Effector memory CD4-positive, alpha-beta T cell (primary cell): ENCODE measurements at regions not wholly inside any gene's neighbourhood (a gene's known extent, or its start where the extent isn't known, plus 50 kb on each side); places are given as distances from the start of the nearest gene placed in this dataset.
"Not testable (repeated sequence)": the region's sequence is repeated elsewhere in the genome, so short reads cannot be mapped to it uniquely, and the experiment has no call there.

Source experiments
- DNase-seq, 3 donors: peaks; one replicate each; pipeline ENCODE4 v3.0.0-alpha.2; 2020
- H3K27ac ChIP-seq: 2 replicates; pipeline ENCODE4 v1.7.0; 2013; ENCODE audit warnings: mild to moderate bottlenecking, low read length, moderate library complexity; ENCODE audit not compliant: insufficient read depth, poor library complexity, severe bottlenecking
- H3K27me3 ChIP-seq: replicated peaks from 2 replicates; pipeline ENCODE4 v1.7.0; 2013; ENCODE audit warnings: mild to moderate bottlenecking, low read length; ENCODE audit not compliant: insufficient read depth, control insufficient read depth, poor library complexity, severe bottlenecking
- H3K36me3 ChIP-seq: 2 replicates; pipeline ENCODE4 v1.7.0; 2013; ENCODE audit warnings: mild to moderate bottlenecking, low read length, moderate library complexity; ENCODE audit not compliant: control insufficient read depth, insufficient read depth
- H3K4me1 ChIP-seq: 2 replicates; pipeline ENCODE4 v1.7.0; 2013; ENCODE audit warnings: low read length, mild to moderate bottlenecking; ENCODE audit not compliant: control insufficient read depth, insufficient read depth, poor library complexity, severe bottlenecking
- H3K4me3 ChIP-seq: 2 replicates; pipeline ENCODE4 v1.7.0; 2013; ENCODE audit warnings: low read length, low read depth, mild to moderate bottlenecking; ENCODE audit not compliant: insufficient read depth, poor library complexity, severe bottlenecking
- H3K9me3 ChIP-seq: 2 replicates; pipeline ENCODE4 v1.7.0; 2013; ENCODE audit warnings: mild to moderate bottlenecking, low read length, moderate library complexity; ENCODE audit not compliant: control insufficient read depth

DNA sequence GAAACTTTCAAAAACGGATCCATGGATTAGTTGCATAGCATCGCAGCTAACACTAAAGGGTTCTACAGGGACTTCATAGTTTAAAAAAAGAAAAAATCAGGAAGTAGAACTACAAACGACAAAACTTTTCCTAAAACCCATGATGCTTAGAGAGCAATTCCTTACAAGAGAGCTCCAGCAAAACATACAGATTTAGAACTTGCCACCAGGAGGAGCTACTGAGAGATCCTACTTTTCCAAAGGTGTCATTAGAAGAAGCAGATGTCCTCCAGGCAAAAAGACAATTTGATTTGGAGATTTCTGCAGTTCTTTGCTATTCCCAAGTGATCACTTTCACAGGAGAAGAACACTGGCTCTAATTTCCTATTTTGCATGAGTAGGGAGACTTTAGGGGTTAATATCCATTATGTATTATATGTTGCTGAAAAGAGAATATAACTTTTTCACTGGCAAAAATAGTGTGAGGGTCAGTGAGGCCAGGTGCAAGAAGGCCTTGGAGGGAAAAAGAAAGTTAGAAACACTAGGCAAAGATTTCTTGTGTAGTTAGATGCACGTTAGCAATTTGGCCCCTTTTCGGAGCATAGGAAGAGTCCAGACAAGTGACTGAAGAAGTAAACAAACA lies 436.2 kb downstream of the SUCLG1 start:
- DNase-seq, result no peak
- no peaks in the 10 kb centered on the region for H3K27me3 ChIP-seq
- no peaks in the 10 kb centered on the region for H3K36me3 ChIP-seq
- H3K4me3 ChIP-seq, result no peak overlapping the region
- H3K9me3 ChIP-seq, result no peaks in the 10 kb centered on the region
- H3K27ac ChIP-seq, result no peak overlapping the region
- H3K4me1 ChIP-seq, result no peaks in the 10 kb centered on the region

DNA sequence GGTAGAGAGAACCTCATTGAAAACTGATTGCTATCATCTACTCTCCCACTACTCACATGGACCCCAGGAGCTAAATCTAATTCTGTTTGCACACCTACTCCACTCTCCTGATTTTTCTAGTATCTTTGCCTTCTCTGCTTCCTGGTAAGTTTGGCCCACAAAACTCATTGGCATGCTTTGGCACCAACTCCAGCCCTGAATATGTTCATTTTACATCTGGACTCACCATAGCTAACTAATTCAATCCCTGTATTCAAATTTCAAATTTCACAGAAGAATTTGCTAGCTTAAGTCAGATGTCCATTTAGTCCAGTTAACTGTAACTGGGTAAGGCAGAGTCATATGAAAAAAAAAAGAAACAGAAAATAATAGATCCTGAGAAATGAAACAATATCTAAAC lies 442.1 kb downstream of the SUCLG1 start:
- no peak for DNase-seq
- H3K4me3 ChIP-seq, result no peak overlapping the region
- no peaks in the 10 kb centered on the region for H3K36me3 ChIP-seq
- no peaks in the 10 kb centered on the region for H3K27me3 ChIP-seq
- no peaks in the 10 kb centered on the region for H3K9me3 ChIP-seq
- no peaks in the 10 kb centered on the region for H3K4me1 ChIP-seq
- H3K27ac ChIP-seq, result no peak overlapping the region

DNA sequence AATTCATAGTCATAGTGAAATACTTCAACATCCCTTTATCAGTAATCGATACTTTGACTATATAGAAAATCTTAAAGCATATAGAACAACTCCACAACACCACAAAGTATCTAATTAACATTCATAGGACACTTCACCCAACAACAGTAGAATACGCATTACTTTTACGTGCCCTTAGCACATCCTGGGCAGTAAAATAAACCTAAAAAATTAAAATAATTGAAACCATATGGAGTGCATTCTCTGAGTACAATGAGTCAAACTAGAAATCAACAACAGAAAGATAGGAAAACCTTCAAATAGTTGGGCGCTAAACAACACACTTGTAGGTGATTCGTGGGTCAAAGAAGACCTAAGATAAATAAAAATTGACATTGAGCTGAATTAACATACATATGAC lies 442.9 kb downstream of the SUCLG1 start:
- no peaks in the 10 kb centered on the region for H3K36me3 ChIP-seq
- no peaks in the 10 kb centered on the region for H3K27me3 ChIP-seq
- H3K9me3 ChIP-seq, result no peaks in the 10 kb centered on the region
- no peak overlapping the region for H3K4me3 ChIP-seq
- no peak for DNase-seq
- H3K4me1 ChIP-seq, result no peaks in the 10 kb centered on the region
- no peak overlapping the region for H3K27ac ChIP-seq

DNA sequence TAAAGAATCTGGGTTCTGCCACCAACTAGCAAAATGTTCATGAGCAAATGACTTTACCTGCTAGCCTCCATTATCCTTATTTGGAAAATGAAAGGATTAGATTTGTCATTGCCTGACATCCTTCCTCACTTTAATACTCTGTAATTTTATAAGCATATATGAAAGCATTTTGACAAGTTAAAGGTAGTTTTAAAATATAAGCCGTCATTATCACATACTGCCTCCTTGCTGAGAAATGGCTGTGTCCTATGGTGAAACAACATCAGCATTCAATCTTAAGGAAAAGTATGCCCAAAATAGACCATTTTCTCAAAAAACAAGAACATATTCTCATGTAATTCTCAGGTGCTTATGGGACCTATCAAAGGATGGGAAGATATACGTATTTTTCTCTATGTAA lies 461.2 kb downstream of the SUCLG1 start:
- no peak overlapping the region for H3K27ac ChIP-seq
- no peaks in the 10 kb centered on the region for H3K27me3 ChIP-seq
- no peak overlapping the region for H3K4me3 ChIP-seq
- no peaks in the 10 kb centered on the region for H3K36me3 ChIP-seq
- H3K9me3 ChIP-seq, result no peaks in the 10 kb centered on the region
- DNase-seq, result no peak
- H3K4me1 ChIP-seq, result no peaks in the 10 kb centered on the region

DNA sequence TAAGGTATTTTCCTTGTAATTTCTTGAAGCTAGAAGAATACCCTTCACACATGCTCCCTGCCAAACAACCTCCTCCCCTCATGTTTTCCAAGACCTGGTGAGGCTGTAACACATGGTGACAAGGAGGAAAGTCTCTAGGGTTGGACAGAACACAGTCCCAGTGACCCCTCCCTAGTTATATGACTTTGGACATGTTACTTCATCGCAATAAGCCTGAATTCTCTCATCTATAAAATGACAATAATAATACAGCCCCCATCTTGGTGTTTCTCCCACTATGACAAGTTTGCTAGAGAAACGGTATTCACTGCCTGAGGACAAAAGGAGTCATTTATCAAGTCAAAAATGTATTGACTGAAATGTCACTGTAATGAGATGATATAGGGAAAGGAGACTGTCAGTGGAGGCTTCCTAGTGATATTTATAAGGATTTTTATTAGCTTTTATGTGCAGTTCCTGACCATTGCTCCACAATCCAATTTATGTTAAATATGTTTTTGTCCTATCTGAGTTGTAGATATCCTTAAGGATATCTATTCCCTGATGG lies 464.4 kb downstream of the SUCLG1 start:
- Histone ChIP-seq H3K4me3 (no peak overlapping the region), H3K4me1 (no peaks in the 10 kb centered on the region), H3K36me3 (no peaks in the 10 kb centered on the region), H3K27ac (no peak overlapping the region), H3K9me3 (no peaks in the 10 kb centered on the region), H3K27me3 (no peaks in the 10 kb centered on the region)
- DNase-seq, result no peak

DNA sequence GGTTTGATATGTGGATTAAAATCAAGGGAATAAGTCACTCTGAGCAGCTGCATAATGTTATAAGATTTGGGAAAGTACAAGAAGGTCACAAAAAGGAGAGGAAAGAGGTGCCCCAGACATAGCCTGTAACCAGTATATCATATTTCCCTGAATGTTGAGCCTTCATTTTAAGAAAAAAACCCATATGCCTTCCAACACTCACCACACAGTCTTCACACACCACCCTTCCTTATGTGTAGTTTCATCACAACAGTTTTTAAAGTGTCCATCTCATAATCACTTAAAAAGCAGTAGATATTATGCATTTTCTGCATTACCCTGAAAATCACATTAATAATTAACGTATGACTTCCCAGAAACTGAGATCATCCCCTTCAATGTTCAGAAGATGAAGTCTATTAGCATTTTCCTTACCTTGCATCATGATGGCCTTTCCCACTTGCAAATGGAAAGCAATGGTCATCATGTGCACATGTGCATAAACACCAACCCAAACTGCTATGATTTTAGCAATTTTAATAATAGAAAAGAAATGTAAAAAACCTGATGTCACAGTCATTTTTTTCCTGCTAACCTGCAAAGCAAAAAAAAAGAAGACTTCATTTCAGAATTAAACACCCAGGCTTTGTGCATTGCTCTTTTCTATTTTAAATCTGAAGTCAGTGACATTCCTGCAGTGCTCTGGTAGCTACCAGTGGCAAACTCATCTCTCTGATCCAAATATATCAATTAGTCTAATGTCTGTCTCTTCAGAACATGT lies 465.0 kb downstream of the SUCLG1 start:
- H3K36me3 ChIP-seq, result no peaks in the 10 kb centered on the region

DNA sequence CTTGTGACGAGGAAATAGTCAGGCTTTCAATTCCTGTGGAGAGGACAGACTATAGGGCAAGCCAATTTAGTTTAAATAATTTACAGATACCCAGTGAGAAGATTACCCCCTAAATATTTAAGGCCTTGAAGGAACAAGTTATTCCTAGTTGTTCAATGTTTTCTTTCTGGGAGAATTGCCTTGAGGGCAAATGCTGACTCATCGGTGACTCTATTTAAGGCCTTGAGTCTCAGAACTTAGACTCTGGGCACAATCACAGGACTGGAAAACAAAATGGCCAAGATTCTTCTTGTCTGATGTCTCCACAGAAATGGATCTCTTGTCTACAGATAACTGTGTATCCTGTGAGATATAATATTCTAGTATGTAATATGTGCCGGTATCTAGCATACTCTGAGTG lies 467.1 kb downstream of the SUCLG1 start:
- Histone ChIP-seq H3K4me3 (no peak overlapping the region), H3K9me3 (no peaks in the 10 kb centered on the region), H3K27ac (no peak overlapping the region), H3K36me3 (no peaks in the 10 kb centered on the region), H3K27me3 (no peaks in the 10 kb centered on the region), H3K4me1 (no peaks in the 10 kb centered on the region)
- no peak for DNase-seq

More for the DNA sequence above, 465.0 kb downstream of the SUCLG1 start:
- H3K9me3 ChIP-seq, result no peaks in the 10 kb centered on the region
- no peaks in the 10 kb centered on the region for H3K4me1 ChIP-seq
- no peak overlapping the region for H3K27ac ChIP-seq
- DNase-seq, result no peak
- no peak overlapping the region for H3K4me3 ChIP-seq
- no peaks in the 10 kb centered on the region for H3K27me3 ChIP-seq

DNA sequence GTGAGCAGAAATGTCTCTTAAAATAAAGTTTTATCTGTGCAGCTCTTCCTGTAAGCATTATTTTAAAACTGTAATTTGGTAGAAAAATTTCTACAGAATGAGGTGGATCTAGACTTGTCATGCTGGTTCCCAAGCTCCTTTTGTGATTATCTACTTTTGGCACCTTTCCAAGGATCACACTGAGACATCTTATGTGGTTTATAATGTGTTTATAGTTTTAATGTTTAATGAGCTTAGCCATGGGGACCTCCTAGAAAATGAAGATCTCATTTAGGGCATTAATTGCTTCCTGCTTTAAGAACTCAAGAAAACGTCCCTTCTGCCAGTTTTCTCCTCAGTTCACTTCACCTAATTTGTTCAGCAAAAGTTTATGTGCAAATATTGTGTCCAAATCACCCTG lies 468.4 kb downstream of the SUCLG1 start:
- Histone ChIP-seq H3K27ac (no peak overlapping the region), H3K4me1 (no peaks in the 10 kb centered on the region), H3K4me3 (no peak overlapping the region), H3K27me3 (no peaks in the 10 kb centered on the region), H3K36me3 (no peaks in the 10 kb centered on the region), H3K9me3 (no peaks in the 10 kb centered on the region)
- no peak for DNase-seq

DNA sequence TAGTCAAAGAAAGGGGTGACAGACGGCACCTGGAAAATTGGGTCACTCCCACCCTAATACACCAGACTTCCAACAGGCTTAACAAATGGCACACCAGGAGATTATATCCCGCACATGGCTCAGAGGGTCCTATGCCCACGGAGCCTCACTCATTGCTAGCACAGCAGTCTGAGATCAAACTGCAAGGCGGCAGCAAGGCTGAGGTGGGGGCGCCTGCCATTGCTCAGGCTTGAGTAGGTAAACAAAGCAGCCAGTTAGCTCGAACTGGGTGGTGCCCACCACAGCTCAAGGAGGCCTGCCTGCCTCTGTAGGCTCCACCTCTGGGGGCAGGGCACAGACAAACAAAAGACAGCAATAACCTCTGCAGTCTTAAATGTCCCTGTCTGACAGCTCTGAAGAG lies 482.5 kb downstream of the SUCLG1 start:
- not testable (repeated sequence) for H3K4me3 ChIP-seq, H3K36me3 ChIP-seq, H3K4me1 ChIP-seq, H3K27ac ChIP-seq, H3K9me3 ChIP-seq, DNase-seq, H3K27me3 ChIP-seq

DNA sequence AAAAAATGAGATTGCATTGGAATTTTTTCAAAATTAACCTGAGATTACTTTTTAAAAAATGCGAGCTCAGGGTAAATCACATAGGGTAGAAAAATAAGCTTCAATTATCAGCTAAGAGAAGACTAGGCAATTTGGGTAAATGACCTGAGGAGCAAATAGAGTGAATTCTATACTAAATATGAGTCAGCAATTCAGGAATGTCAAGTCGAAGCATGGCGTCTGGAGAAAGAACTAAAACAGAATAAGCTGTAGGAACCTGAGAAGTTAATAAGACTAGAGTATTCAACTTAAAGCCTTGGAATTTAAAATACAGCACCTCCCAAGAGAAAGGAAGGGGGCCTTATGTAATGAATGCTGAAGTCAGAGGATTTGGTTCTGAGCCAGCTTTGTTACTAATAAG lies 487.0 kb downstream of the SUCLG1 start:
- no peak overlapping the region for H3K27ac ChIP-seq
- no peaks in the 10 kb centered on the region for H3K4me1 ChIP-seq
- H3K36me3 ChIP-seq, result no peaks in the 10 kb centered on the region
- no peak overlapping the region for H3K4me3 ChIP-seq
- H3K9me3 ChIP-seq, result no peaks in the 10 kb centered on the region
- no peak for DNase-seq
- H3K27me3 ChIP-seq, result no peaks in the 10 kb centered on the region
